SKM-1 (cell line): ENCODE measurements at regions not wholly inside any gene's neighbourhood (a gene's known extent, or its start where the extent isn't known, plus 50 kb on each side); places are given as distances from the start of the nearest gene placed in this dataset.

Experiments
- DNase-seq: peaks from one replicate; lab custom pipeline; 2025; ENCODE audit not compliant: unreplicated experiment; lab: John Stamatoyannopoulos, UW

DNA sequence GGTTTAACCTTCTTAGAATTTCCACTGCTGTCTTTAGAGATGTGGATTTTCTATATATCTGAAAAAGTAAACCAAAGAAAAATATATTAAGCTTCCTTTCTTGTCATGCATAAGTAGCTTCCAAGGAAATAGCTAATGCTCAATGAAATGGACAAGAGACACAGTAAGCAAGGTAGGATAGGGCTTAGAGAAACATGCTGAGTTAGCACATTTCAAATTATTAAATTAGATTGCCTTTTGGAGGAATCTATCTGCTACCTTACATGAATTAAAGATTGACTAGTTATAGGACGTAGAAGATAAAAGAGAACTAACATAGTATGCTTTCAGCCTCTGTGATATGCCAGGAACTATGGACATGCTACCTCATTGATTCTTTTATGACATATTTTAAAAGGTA lies 824.6 kb downstream of the TUSC7 start:
- no peak for DNase-seq

DNA sequence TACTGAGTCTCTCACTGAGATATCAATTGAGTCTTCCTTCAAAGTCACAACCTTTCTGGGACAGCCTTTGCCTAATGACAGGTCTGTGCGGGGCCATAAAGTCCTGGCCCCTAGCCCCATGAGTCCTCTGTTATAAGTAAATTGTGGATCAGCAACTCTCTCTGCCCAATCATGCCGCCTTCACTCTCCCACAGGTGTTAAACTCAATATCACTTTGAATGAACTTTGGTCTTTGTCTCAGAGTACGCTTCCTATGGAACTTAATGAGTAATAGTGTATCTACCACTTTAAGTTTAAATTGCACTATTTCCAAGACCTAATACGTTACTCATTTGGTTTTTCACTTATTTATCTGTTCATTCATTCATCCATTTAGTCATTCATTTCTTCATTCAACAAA lies 826.4 kb downstream of the TUSC7 start:
- no peak for DNase-seq

DNA sequence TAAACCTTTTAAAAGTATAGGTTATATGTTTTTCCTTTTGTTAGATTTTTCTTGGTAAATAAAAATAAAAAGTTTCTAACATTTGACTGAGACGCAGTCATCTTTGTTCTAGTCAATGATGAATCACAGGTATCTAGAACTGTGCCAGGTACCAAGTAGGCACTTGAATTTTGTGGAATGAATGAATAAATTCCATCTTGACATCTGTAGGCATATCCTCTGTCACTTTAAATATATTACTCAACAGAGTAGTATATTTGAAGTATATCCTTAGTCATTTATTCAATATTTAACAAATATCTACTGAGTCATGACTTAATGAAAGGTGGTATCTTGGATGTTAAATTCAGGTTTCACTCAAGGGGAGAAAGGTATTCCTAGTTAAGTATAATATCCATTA lies 828.4 kb downstream of the TUSC7 start:
- no peak for DNase-seq

DNA sequence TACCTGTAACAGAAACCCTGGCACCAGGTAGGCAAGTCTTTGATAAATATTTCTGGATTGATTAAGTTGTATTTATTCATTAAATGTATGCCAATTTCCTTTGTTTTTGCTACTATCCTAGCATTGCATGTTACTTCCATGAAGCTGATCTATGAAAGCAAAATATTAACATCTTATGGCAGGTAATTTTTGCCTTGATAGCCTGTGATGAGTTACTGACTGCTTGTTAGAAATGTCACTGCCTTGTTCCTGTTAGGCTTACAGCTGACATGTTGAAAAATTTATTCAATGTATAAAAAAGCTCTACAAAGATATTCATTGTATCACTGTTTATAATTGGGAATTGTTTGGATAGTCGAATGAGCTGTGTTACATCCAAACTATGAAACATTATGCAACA lies 830.1 kb downstream of the TUSC7 start:
- DNase-seq = no peak

DNA sequence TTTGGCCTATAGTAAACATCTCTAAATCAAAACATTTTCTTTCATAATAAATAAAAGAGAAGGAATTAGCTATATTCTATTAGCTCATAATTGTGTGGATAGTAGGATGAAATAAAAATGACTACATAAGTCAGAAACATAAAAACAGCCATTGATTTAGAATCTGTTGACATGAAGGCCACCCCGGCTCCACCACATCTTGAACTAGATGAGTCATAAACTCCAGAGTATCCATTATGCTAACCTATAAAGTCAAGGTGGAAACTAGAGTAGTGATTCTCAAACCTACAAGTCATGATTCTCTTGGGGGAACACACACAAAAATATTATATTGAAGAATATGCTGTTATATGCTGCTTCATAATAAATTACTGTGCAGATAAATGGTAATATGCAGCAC lies 831.0 kb downstream of the TUSC7 start:
- no peak for DNase-seq

DNA sequence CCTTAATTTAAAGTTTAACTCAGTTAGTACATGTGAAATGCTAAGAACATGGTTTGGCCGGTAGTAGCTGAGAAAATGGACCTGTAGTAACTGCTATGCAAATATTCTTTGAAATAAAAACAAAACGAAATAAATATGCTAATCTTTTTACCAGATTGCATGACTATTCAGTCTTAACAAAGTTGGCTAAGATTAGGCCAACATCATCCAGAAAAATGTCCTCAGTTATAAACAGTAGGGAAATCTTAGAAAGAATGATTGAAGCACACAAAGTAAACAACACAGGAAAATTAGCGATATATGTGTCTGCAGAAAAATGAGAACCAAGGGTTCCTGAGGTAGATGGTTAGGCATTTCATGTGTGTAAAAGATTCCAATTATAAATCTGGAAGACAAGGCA lies 832.1 kb downstream of the TUSC7 start:
- DNase-seq = no peak

DNA sequence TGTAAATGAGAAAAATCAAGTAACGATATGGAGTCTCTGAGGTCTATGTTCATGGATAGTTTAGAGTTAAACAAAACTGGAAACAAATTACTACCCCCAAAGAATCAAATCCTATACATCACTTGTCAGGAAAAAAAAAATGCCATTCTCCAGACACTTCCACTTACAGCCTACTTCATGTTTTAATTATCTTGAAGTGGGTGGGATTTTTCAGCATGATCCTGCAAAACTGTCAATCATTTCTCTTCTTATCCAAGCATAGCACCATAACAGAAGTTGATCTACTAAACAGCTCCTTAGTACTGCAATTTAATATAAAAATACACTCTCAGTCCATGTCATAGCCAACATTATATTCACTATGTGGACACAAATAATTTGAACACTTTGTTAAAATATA lies 833.9 kb downstream of the TUSC7 start:
- no peak for DNase-seq

DNA sequence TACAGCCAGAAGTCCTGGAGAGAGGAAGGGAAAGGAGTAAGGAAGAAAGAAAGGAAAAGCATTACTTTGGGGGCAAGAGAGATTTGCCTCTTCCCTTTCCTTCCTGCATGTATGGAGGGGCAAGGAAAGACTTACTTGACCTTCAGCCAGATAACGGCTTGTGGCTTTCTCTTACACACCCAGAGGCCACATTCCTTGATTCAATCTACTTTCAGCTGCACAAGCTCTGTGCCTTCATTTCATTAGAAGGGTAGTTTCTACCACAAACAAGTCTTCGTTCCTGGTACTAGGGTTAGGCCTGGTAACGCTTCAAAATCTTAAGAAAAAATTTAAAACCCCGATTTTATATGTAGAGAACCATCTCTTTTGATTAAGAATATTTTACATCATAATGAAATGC lies 835.9 kb downstream of the TUSC7 start:
- no peak for DNase-seq

DNA sequence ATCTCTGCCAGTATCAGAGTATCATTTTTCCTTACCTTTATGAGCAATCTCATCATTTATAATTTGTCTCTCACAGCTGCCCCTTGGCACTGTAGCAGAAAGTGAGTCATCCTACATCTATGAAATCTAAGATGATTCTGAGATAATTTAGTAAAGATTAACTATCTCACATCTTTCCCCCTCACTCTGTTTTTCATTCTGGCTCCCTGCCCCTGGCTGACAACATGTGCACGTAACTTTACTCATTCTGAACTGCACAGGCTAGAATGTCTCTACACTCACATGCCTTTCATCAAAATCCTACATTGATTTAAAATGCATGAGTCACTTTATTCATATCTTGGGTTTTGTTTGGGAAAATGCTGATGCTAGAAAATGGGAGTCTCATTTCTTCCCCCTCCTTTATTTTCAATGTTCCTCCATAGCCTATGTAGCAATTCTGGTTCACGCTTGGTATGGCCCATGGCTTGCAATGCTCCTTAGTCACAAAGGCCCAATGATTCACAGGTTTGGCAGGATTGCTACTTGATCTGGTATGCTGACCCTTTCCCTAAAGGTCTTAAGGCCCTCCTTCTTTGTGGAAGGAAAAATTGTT lies 838.5 kb downstream of the TUSC7 start:
- DNase-seq = no peak

DNA sequence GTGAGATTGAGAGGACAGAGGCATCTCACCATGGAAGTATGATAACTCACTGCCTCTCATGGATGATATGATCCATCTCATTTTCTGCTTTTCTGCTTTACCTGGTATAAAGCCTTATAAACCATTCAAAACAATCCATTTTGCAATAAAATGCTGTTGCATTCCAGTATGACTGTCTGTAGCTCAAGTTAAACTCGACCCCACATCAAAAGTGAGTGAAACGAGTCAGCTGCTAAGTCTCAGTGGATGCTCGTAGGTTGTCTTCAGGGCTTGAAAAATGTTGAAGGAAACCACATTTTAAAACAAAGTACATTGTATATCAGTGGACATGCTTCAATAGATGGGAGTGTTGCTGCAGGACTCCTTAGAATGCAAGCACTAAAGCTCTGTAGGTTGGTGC lies 839.0 kb downstream of the TUSC7 start:
- no peak for DNase-seq

DNA sequence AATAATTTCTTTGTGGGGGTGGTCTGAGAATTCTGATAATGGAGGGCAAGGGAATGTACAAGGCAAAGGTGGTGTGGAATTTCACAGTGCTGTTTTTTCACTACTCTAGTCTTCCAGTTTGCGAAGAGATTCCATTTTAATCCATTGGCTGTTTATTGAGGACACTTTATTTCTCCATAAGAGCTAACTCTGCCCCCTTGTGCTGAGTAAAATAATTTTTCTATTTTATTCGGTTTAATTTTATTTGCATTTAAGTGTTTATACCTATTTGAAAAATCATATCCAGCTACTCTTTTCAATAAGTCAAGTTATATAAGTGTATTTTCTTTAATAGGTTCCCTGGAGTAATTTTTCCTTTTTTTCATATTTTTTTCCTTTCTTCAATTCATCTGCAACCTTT lies 840.1 kb downstream of the TUSC7 start:
- DNase-seq = no peak

DNA sequence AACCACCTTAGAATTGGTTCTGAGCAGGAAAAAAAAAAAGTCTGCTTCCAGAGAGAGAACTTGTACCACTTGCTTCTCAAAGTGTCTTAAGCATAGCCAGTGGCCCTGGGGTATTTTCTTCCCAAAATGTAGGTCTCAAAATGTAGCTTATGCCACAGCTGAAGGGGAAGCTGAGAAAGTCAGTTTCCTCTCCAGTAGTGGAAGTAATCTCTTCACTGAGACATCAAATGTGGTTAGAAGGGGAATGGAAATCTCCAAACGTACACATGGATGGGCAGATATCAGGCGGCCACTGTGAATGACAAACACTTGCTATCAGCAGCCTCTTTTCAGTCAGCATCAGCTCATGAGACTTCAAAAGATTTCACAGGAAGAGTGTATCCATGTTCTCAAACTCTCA lies 841.2 kb downstream of the TUSC7 start:
- no peak for DNase-seq

DNA sequence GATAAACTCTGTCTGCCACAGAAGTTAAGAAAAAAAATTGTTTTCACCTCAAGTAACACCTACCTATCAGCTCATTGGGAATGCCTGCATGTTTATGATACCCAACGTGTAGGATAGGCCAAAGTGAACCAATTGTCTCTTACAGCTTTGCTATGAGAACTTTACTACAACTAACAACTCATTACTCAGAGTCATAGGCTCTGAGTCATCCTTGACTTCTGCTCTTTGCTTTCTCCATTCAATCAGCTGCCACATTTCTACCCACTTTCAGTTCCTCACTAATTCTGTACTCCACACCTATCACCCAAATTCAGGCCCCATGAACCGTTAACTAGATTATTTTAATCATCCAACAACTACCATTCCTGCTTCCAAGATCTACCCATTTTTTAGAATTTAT lies 843.9 kb downstream of the TUSC7 start:
- no peak for DNase-seq

DNA sequence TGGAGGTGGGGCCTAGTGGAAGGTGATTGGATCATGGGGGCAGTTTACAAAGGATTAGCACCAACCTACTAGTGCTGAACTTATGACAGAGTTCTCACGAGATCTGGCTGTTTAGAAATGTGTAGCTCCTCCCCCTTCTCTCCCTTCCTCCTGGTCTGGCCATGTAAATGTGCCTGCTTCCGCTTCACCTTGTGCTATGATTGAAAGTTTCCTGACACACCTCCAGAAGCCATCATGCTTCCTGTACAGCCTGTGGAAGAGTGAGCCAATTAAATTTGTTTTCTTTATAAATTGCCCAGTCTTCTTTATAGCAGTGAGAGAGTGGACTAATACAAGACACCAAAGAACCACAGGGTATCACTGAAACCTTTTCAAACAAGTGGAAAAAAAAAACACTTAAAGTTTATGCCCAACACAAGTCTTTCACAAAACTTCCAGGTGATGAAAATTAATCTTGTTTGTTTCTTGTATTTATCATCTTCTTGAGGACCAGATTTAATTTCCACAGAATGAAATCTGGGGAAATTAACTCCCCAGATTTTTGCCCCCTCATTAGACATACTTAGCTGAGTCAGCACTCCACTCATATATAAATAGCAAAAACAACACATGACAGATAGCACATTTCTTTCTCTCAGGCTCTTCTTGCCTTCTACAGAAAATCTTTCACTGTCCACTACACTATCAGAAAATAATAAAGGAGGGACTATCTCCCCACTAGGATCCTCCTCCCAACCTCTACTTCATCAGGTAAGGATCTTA lies 847.2 kb downstream of the TUSC7 start:
- DNase-seq = no peak

DNA sequence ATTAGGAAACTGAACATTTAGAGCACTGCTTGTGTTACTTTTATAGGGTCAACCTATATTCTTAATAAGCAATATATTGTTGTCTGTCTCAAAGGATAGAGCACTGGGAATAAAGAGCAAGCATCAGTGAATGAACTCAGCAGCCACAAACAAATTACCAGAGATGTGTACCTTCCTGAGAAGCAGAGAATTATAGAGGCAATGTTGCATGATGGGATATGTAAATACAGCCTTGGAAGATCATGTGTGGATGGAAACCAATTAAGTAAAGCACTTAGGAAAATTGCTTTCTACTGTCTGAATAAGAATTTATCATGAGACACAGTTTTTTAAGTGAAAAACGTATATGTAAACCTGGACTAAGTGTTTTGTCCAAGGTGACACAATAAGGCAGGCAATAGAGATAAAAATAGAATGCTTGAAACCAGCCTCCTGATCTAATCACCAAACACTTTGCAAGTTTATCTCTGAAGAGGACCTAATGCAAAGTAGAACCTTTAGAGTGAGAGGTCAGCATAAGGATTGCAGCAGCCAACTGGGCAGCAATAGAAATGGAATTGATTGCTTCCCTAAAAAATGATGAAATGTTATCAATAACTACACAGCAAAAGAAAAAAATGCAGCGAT lies 848.0 kb downstream of the TUSC7 start:
- no peak for DNase-seq

DNA sequence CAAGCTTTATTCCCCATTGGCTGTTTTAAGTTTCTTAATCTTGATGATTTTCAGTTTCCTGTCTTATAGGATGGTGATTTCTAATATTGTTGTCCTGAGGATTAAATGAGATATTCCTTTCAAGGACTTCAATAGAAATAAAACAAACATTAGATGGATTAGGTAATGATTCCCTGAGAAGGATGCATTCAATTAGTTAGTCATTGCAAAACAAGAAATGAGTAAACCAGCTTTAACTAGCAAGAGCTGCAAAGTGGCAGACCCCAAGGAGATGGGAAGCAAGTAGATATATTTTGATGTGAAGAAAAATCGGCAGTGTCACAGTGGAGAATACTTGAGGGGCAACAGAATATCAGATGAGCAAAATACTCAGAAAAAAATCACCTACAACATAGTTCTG lies 849.1 kb downstream of the TUSC7 start:
- no peak for DNase-seq

DNA sequence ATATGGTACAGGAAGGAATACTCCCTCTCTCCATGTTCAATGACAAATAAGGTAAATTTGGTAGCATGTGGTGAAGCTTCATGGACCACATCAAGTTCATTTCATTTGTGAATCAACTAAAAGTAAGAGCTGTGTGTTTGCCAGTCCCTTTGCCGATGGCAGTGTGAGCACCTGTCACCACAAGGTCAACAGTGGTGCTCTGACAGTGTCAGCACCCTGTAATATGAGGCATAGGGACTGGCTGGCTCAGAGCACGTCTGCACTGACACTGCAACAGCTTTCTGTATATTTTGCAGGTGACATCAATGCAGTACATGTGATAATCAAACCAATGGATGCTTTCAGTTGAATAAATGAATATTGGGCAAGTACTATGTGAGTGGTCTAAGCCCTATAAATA lies 852.4 kb downstream of the TUSC7 start:
- no peak for DNase-seq

DNA sequence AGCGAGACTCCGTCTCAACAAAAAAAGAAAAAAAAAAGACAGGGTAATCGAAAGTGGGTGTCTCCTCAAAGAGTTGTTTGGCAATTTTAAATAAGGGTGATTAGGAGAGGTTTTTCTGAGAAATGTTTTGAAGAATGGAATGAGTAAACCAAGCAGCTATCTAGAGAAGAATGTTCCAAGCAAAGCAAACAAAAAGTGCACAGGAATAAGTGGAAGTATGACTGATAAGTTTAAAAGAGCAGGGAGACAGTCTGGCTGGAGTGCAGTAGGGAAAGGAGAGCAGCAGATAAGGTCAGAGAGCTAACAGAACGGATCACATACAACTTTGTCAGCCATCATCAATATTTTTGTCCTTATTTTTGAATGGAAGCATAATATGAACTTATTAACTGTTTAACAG lies 853.5 kb downstream of the TUSC7 start:
- DNase-seq = no peak

DNA sequence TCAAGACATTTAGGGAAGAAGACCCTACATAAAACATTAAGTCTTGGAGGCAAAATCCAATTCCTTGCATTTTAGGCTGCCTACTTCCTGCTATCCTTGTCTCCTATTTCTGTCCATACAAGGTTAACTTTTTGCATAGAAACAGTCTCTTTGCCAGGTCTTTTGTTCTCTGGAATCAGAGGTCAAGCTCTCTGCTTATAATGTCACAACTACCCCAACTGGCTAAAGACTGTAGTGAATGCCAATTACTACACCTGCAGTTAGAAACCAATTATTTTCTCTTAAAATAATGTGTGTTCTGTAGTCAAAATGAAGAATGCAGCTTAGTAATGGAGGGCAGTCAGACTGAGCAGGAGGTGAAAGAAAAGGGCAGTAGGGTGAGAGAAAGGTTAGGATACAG lies 856.2 kb downstream of the TUSC7 start:
- no peak for DNase-seq

DNA sequence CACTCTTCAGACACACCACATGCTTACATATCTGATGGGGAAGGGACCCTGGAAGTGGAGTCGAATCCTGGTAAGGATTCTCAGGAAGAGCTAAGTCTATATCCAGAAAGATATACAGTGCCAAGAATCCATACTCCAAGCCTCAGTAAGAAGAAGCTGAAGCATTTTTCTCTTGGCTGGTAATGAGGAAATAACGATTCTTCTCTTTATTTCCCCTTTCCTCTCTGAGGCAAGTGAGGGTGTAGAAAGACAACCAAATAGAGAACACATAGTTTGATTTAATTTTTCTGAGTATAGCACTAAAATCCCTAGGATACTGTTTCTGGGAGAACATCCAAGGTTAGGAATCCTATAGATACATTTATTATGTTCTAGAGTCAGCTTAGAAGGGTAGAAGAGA lies 857.3 kb downstream of the TUSC7 start:
- DNase-seq = peak; percentile 71

DNA sequence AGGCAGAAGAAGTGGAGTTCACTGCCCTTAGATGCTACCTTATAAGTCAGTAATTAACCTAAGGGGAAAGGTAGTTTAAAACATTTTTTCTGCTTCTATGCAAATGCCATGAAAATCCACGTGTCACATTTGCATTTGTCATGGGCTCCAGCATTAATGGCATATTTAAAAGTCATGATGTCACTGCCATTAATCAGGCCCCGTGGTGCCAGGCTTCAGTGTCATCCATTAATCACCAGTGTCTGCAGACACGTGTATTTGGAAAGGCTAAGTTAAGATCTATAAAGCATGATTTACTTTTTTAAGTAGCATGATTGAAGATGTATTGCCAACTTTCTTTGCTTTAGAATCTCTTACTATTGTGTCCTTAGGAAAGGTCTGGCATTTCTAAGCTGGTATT lies 857.8 kb downstream of the TUSC7 start:
- DNase-seq = no peak

DNA sequence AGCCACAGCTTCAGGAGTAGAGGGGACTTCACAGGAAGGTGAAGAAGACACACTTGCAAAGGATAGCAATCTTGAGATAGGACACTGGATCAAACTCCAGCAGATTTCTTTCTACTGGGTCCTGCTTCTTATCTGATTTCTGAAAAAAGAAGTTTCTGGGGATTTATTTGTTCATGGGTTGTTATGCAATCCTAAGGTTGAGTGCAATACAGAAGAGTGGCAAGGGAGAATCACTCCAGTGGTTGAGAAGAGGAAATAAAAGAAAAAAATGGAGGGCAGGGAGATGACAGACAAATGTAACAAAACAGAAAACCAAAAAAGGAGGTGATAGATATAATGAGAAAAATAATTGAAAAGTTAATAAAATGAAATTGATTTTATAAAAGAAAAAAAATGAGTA lies 858.3 kb downstream of the TUSC7 start:
- DNase-seq = peak; percentile 10

DNA sequence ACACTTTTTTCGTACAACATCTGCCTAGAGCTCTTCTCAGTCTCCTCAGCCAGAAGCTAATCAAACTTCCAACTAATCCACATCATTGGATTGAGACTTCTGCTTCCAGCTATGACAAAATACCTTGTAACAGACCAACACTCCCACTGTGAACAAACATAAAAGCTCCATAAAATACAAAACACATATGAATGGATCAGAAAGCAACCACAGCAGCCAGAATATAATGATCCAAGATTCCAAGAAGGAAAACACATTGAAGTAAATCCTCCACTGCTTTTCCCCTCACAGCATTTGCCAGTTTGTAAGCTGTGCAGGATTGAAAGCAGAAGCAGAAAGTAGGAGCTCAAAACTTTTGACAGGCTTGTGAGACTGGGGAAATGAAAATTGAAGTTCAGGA lies 863.2 kb downstream of the TUSC7 start:
- DNase-seq = no peak
